ENCODE measurements at regions not wholly inside any gene's neighbourhood (a gene's known extent, or its start where the extent isn't known, plus 50 kb on each side); places are given as distances from the start of the nearest gene placed in this dataset.
A peak's percentile ranks its signal among the peaks of the same experiment; 100 is the strongest.

GRCh38 chr14:97970222-97970621 lies 1173.0 kb downstream of the VRK1 start:
- no peak for TF ChIP-seq CTCF (conservative IDR thresholded peaks at IDR 0.05; ENCODE audit: control insufficient read depth, insufficient read depth, low read depth, low read length)
- no peak overlapping the region for H3K4me3 ChIP-seq (ENCODE audit: control insufficient read depth, low read depth, low read length)
- DNase-seq (ENCODE audit: low read depth): no peak

DNA sequence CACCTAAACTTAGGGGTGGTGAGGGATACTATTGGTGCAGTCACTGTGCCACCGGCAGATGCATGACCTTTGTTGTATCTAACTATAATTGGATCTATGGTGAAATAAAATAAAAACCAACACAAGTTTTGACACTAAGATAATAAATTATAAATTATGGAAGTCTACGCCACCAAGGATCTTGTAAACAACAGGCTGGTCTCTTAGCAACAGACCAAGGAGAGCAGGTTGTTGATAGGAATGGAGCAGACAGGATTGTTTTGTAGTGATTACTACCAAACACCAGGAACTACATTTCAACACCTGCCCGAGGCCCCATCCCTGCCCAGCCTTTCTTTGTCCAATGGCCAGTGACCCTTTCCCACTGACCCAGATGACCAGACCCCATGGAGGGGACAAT lies 1178.0 kb downstream of the VRK1 start:
- no peak overlapping the region for H3K4me3 ChIP-seq (ENCODE audit: control insufficient read depth, low read depth, low read length)
- DNase-seq (ENCODE audit: low read depth): no peak
- TF ChIP-seq CTCF (conservative IDR thresholded peaks at IDR 0.05; ENCODE audit: control insufficient read depth, insufficient read depth, low read depth, low read length): no peak

DNA sequence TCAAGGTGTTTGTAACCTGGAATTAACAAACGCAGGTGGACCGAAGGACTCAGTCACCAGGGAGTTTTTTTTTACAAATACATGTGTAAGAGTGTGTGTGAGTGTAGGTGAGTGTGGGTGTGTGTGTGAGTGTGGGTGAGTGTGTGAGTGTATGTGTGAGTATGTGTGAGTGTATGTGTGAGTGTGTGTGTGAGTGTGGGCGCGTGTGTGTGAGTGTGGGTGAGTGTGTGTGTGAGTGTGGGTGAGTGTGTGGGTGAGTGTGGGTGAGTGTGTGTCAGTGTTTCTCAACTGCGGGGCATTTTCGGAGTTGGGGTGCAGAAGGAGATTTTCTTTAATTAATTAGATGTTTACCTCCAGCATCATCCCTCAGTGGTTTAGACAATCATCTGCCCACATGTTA lies 1178.8 kb downstream of the VRK1 start:
- no peak for TF ChIP-seq CTCF (conservative IDR thresholded peaks at IDR 0.05; ENCODE audit: control insufficient read depth, insufficient read depth, low read depth, low read length)
- no peak overlapping the region for H3K4me3 ChIP-seq (ENCODE audit: control insufficient read depth, low read depth, low read length)
- no peak for DNase-seq (ENCODE audit: low read depth)

DNA sequence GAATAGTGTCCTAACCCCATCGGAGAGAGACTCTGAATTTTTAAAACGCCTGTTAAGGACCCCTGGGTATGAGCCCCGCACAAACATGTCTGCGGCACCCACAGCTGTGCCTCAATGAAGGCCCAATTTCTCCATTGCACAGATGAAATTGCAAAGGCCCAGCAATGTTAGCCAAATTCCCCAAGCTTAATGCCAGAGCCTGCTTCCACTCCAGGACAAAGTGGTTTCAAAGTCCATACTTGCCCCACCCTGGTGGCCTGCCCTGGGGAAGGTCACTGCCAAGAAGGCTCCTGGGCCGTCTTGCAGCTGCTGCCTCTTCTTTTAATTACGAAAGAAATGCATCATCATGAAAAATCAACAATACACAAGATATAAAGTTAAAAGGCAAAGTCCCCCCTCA lies 1179.7 kb downstream of the VRK1 start:
- DNase-seq (ENCODE audit: low read depth): no peak
- H3K4me3 ChIP-seq (ENCODE audit: control insufficient read depth, low read depth, low read length): no peak overlapping the region
- no peak for TF ChIP-seq CTCF (conservative IDR thresholded peaks at IDR 0.05; ENCODE audit: control insufficient read depth, insufficient read depth, low read depth, low read length)

GRCh38 chr14:97977651-97978261 lies 1180.6 kb downstream of the VRK1 start:
- no peak for TF ChIP-seq CTCF (conservative IDR thresholded peaks at IDR 0.05; ENCODE audit: control insufficient read depth, insufficient read depth, low read depth, low read length)
- peak; percentile 6 for DNase-seq (ENCODE audit: low read depth)
- H3K4me3 ChIP-seq (ENCODE audit: control insufficient read depth, low read depth, low read length): no peak overlapping the region

DNA sequence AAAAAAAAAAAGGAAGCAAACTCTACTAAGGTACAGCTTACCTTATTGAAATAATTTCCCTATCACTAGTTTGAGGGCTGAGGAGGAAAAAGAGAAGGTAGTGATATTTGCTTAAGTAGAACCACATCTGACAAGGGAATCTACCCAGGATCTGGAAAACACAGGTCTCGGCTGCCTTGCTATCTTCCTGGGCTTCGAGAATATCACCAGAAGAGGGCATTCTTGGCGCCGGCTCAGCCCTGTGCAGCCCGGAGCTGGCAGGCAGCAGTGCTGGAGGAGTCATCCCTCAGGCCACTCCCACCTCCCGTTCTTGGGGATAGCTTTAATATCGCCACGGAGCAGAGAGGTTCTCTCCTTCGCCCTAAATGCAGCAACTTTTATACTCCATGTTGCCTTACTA lies 1181.2 kb downstream of the VRK1 start:
- no peak overlapping the region for H3K4me3 ChIP-seq (ENCODE audit: control insufficient read depth, low read depth, low read length)
- no peak for TF ChIP-seq CTCF (conservative IDR thresholded peaks at IDR 0.05; ENCODE audit: control insufficient read depth, insufficient read depth, low read depth, low read length)
- DNase-seq (ENCODE audit: low read depth): peak; percentile 34

- DNase-seq (ENCODE audit: low read depth): no peak
- TF ChIP-seq CTCF (conservative IDR thresholded peaks at IDR 0.05; ENCODE audit: control insufficient read depth, insufficient read depth, low read depth, low read length): no peak
- no peak overlapping the region for H3K4me3 ChIP-seq (ENCODE audit: control insufficient read depth, low read depth, low read length)
Observed at GRCh38 chr14:97993508-97994019, 1196.4 kb downstream of the VRK1 start.

Measured in fibroblast of mammary gland (primary cell).